Umbilical cord (tissue), 1 donor: ENCODE measurements at regions not wholly inside any gene's neighbourhood (a gene's known extent, or its start where the extent isn't known, plus 50 kb on each side); places are given as distances from the start of the nearest gene placed in this dataset.
A peak's percentile ranks its signal among the peaks of the same experiment; 100 is the strongest.

ENCODE experiments used
- DNase-seq: peaks from one replicate; pipeline ENCODE4 v3.0.0-alpha.2; 2015; ENCODE audit warnings: low spot score

GRCh38 chr1:114342376-114342775, 168.6 kb downstream of the TRIM33 start:
- no peak for DNase-seq

DNA sequence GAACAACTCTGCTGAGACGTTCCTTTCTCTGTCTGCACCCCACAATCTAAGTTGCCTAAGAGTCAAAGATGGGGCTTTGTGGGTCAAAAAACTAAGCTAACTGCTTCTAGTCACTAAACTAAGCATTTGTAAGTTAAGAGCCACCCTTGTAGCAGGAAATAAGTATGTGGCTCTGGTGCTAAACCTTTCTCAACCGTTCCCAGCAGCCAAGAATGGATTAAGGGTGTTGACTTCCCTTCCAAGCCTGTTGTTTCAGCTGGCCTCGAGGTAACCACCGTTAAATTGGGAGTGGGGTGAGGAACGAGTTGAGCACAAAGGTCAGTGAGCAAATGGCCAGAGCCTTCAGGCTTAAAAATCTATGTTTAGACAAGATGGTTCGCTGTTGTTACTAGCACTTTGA, 169.1 kb downstream of the TRIM33 start:
- DNase-seq: no peak

DNA sequence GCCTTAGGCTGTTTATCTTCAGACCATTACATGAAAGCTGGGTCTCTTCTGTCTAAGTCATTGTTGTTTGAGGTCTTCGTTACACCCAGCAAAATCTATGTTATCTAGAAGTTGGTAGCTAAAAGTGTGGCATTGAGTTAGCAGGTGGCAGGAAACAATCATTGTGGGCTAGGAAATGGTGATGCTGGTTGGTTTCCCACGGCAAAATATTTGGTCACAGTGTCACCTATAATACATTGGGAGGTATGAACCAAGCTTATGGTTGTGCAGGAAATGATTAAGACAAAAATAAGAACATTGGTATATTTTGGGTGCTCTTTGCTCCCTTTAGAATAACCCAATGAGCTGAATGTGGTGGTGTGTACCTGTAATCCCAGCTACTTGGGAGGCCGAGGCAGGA, 169.7 kb downstream of the TRIM33 start:
- no peak for DNase-seq

DNA sequence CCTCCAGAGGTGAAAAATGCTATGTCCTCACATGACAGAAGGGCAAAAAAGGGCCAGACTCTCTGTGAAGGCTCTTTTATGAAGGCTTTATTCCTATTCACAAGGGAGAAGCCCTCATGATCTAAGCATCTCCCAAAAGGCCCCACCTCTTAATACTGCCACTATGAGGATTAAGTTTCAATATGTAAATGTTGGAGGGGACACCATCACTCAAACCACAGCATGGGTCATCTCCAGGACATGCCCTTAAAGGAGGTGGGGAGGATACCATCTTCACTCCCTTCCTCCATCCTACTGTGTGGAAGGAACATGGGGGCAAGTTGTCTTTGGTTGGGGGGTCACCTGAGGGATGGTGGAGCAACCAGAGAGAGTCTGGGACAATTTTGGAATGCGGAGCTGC, 170.1 kb downstream of the TRIM33 start:
- no peak for DNase-seq

- DNase-seq: no peak
Measured at GRCh38 chr1:114339379-114339778, 171.6 kb downstream of the TRIM33 start.

DNA sequence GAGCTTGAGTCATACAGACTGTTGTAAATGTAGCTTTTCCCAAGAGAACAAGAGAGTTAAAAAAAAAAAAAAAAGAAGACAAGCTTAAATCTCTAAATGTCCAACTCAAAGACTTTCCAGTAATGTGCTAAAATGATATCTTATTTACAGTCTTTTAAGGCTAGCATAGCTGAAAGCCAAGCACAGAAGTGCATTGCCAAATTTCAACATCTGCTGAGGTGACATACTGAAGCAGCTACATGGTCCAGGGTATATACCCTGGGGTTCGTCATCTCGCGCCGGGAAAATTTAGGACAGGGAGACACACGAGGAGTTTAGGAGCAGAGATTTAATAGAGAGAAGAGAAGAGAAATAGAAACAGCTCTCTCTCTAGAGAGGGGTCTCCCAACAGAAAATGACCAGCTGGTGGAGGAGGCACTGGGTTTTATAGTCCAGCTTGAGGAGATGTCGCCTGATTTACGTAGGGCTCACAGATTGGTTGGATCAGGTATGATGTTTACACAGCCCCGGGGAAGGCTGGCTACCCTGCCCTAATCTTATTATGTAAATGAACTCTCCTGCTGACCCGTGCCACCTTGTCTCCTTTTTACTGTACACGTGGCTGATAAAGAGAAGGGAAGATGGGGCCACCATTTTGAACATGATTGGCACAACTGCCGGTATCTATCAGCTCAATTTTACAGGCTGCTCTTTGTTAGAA, 172.7 kb downstream of the TRIM33 start:
- peak; percentile 66 for DNase-seq

DNA sequence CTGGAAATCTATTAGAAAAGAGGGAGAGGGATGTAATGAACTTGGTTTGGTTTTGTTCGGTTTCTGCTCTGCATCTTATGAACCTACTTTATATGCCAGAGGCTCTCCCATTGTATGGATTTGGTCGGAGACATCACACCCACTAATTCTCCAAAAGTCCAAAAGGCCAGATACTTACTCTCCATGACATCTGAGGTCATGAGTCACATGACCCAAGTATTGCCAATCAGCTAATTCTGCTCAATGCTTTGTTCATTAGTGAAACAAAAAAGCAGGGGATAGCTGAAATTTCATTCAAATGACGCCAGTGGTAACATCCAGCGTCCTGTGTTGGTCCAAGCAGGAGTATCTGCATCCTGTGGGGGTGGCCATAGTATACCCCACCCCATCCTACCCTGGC, 173.6 kb downstream of the TRIM33 start:
- no peak for DNase-seq

DNA sequence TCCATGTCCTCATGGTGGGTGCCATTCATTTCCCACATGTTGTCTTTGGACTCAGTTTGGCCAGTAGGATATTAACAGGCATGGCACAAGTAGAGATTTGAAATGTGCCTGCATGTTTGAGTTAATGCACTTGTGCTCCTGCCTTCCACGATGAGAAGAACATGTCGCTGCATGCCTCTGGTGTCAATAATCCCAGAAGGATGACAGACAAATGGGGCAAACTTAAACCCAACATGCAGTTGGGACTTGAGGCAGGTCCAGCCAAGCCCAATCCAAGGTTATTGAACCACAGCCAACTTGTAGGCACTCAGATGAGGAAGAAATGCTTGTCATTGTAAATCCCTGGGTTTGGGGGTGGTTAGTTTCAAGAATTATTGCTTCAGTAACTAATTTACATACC, 174.6 kb downstream of the TRIM33 start:
- DNase-seq: no peak

- DNase-seq: no peak
Measured at GRCh38 chr1:114335273-114335672, 175.7 kb downstream of the TRIM33 start.

DNA sequence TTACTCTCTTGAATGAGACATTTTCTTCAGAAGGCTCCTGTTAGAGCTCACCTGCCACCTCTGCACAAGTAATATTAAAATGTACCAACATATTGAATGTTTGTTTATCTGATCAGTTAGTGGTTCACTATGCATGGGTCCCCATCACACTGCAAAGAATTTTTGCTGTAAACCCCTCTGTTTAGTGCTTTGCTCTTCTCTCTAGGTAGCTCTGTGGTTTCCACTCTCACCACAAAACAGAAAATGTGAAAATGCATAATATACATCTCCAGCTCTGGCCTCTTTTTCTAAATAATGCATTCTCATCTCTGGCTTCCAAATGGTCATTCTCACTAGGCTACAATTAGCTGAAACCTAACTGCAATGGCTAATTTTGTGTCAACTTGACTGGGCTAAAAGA, 176.7 kb downstream of the TRIM33 start:
- DNase-seq: no peak

- DNase-seq: no peak
Measured at GRCh38 chr1:114333690-114334089, 177.3 kb downstream of the TRIM33 start.

DNA sequence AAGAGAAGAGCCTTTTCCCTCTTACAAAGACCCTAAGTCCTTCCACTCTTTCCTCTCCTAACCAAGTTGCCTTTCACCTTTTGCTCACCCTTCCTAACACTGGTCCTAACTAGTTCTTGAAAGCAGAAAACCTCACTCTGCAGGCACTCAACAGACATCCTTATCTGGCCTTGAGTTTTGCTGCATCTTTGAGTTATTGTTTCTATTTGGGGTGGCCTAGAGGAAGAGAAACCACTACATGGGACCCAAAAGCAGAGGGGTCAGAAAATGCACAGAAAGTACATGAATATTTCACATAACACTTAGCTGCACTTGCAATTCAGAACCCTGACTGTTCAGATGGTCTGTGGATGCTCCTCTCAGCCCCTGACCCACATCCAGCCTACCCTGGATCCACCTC, 178.3 kb upstream of the SYT6 start:
- DNase-seq: no peak

DNA sequence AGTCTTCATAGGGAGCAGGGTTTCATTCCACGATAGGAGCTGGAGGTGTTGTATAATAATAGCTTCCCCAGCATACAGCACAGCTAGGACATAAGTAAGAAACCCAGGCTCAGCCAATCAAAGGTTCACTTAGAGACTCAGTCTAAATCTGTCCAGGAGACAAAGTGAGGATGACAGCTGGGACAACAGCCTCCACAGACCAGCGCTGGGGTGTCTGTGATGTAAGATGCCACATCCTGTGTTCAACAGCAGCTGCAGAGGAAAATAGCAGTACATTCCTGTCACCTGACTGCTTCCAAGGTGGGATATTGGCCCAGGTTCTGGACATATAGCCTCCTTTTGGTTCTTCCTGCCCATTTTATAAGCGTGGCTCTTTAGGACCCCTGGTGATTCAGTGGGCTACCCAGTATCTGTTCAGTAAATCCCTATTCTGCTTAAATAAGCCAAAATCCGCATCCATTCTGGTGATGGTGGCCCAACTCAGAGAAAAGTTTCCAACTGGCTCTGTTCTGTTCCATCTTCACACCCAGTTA, 176.8 kb upstream of the SYT6 start:
- no peak for DNase-seq

DNA sequence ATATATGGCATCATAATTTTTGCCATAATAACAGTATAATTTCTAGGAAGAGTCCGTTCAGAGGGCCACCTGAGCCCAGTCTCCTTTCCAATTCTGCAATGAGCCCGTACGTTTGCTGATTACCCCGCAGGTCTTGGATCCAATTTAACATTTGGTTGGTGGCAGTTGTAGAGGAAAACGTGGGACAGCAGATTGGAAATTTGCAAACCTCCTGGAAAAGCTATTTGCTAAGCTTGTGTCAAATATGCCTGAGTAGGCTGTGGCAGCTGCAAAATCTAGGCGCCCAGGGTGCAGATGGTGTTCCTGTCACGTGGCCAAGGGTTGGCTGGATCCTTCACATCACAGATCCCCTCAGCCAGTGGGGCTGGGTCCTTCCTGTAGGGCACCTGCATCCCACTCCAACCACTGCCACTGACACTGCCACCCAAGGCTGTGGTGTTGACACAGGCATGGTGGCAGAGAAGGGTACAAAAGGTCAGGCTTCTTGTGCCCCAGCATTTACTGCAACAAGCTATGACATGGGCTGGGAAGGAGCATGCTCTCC, 174.8 kb upstream of the SYT6 start:
- DNase-seq: no peak

DNA sequence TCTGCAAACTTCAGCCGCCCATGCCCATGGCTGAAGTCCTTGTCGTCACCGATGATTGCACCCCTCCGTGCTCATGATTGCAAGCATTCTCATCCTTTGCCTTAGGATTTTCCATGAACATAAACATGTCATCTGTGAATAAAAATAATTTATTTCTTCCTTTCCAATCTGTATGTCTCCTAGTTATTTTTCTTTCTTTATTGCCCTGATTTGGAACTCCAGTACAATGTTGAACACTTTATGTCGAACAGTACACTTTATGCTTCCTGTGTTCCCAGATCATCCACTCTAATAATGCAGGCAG, 170.9 kb upstream of the SYT6 start:
- DNase-seq: no peak

DNA sequence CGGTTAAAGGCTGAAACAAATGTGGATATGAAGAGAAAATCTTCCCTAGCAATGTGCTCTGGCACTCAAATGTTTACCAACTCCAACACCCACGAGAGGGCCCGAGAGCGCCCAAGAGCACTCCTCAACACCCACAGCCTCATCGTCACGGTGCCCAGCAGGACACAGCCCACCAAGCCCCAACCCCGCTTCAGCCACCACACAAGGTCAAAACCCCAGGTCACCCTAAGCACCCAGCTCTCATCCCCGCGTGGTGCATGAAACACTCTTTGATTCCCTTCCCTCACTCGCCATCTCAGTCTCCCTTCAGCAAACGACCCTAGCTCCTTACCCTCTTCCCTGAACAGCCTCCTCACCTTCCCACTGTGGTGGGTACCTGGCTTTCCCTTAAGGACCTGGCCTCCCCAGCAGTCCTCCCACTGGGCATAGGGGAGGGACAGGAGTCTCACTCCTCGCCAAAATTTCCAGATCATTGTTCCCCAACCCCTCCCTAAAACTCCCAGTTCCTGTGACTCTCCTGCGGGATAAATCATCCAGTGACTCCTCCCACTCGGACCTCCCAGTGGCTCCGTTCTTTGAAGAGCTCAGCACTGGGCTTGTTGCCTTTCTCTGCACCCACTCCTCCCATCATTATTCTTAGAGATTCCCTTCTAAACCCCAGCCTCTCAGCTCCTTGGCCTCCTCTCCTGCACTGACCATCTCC, 170.4 kb upstream of the SYT6 start:
- no peak for DNase-seq

- no peak for DNase-seq
Measured at GRCh38 chr1:114322734-114323133, 169.1 kb upstream of the SYT6 start.

DNA sequence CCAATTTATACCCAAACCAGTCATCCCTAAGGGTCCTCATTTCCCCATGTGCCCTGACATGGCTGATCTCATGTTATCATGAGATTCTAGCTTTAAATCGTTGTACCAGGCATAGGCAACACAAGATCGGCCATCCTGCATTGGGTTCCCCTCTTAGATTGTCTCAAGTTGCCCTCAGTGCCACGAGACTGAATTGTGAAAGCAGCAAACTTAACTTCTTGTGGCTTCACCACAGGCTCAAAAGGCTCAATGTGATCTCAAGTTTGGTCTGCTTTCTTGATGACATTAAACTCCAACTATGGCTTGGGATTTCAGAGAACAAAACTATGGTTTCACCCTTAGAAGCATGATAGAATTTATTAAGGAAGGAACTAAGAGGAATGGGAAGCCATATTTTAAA, 168.5 kb upstream of the SYT6 start:
- no peak for DNase-seq

DNA sequence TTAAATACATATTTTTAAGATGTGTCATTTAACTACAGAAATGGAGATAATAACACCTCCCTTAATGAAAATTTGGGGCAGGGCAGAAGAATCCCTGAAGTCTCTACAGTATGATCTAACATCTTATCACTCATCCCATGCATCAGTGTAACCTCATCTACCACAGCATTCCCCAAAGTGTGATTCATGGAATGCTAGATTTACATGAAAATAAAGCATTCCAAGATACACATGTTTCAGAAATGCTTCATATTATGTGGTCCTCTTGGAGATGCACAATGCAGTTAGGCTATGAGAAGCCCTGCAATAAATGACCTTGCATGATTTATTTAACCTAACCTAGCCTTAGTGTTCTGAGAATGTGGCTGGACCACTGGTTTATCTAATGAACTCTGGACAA, 166.9 kb upstream of the SYT6 start:
- peak; percentile 52 for DNase-seq

- DNase-seq: peak; percentile 68
Measured at GRCh38 chr1:114319418-114319817, 165.7 kb upstream of the SYT6 start.

DNA sequence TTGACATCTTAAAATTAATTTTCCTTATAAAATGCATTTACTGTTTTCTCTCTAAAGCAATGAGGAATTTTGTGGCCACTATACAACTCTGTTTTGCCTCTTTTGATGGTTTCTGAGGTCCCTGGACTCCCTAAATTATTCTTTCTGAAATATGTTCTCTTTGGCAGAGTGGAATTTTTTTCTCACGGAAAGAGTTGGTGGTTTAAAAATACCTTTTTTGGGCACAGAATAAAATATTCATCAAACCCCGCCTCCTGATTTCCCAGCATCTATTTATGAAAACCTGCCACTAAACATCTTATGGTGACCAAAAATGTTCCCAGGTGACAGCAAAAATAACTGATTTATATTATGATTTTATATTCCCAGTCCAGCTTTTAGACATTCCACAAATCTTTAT, 165.3 kb upstream of the SYT6 start:
- DNase-seq: no peak

- no peak for DNase-seq
Measured at GRCh38 chr1:114316204-114316603, 162.5 kb upstream of the SYT6 start.

DNA sequence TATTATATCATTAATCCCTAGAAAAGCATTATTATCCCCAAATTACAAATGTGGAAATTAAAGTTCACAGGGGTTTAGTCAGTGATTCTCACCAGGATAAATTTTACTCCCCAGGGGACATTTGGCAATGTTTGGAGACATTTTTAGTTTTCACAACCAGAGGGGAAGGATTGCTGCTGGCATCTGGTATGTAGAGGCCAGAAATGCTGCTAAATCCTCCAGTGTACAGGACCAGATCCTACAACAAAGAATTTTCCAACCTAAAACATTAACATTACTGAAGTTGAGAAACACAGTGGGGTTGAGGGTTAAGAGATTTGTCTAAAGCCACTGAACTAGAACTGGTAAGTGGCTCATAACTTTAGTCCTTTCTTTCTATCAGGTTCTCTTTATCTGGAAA, 162.0 kb upstream of the SYT6 start:
- peak; percentile 78 for DNase-seq
